ENCODE measurements at regions not wholly inside any gene's neighbourhood (a gene's known extent, or its start where the extent isn't known, plus 50 kb on each side); places are given as distances from the start of the nearest gene placed in this dataset.

DNA sequence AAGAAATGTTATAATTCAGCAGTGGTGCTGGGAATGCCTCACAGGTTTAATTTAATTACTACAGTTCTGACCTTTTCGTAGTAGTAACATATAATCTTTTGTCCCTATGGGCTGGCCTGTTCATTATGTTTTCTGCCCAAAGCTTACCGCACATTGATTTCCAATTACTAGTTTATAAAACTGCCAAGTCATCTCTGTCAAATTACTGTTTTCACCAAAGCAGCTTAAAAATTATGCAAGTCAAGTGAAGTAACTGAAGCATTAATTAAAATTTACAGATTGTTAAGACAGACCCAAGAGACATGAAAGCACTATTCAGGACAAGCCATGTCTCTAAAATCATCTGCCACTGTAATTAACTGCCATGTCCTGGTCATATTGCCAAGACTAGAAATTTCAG is 93.9 kb upstream of the FTMT start:
- H3K9me3 ChIP-seq (replicated peaks): no peaks in the 10 kb centered on the region
- no peak overlapping the region for H3K4me3 ChIP-seq
- no peak overlapping the region for H3K27ac ChIP-seq

DNA sequence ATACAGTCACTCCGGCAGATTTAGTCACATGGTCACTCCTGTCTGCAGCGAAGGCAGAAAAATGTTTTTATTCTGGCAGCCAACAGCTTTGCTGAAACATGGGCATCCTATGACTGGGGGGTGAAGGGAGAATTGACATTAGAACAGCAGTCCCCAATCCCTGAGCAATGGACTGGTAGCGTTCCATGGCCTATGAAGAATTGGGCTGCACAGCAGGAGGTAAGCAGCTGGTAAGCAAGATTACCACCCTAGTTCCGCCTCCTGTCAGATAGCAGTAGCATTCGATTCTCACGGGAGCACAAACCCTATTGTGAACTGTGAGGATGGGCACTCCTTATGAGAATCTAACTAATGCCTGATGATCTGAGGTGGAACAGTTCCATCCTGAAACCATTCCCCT is 93.1 kb upstream of the FTMT start:
- Histone ChIP-seq H3K27me3 (replicated peaks) (0 out of 2 replicates have a peak, but pooled peaks cover 5% of the 10 kb centered on the region), H3K4me3 (no peak overlapping the region), H3K4me1 (replicated peaks) (no peaks in the 10 kb centered on the region), H3K27ac (no peak overlapping the region), H3K36me3 (no peaks in the 10 kb centered on the region), H3K9me3 (replicated peaks) (no peaks in the 10 kb centered on the region)
- DNase-seq (ENCODE audit: low read depth in 1 of 2, low spot score in 2 of 2): no peak

More for the DNA sequence above, 93.9 kb upstream of the FTMT start:
- no peak for DNase-seq (ENCODE audit: low read depth in 1 of 2, low spot score in 2 of 2)
- Histone ChIP-seq H3K36me3 (no peaks in the 10 kb centered on the region), H3K27me3 (replicated peaks) (0 out of 2 replicates have a peak, but pooled peaks cover 5% of the 10 kb centered on the region), H3K4me1 (replicated peaks) (no peaks in the 10 kb centered on the region)

DNA sequence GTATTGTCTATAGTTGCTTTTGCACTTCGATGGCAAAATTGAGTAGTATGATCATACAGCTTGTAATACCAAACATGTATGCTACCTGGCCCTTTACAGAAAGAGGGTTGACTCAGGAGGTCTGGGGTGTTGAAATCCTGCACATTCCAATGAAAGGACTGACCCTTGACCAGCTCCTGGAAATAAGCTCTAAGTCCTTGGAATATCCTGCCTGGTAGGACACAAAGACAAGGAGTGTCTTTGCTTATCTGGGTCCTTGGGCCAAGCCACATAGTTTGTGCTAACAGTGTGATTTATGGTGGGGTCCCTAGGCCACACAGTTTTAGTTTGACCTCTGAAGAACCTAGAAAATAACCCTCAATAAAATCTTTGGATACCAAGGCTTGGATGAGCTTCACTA is 89.3 kb upstream of the FTMT start:
- no peak overlapping the region for H3K27ac ChIP-seq
- no peak overlapping the region for H3K4me3 ChIP-seq
- 0 out of 2 replicates have a peak, but pooled peaks cover 5% of the 10 kb centered on the region for H3K27me3 ChIP-seq (replicated peaks)
- no peaks in the 10 kb centered on the region for H3K4me1 ChIP-seq (replicated peaks)
- no peak for DNase-seq (ENCODE audit: low read depth in 1 of 2, low spot score in 2 of 2)
- no peaks in the 10 kb centered on the region for H3K36me3 ChIP-seq
- no peaks in the 10 kb centered on the region for H3K9me3 ChIP-seq (replicated peaks)

DNA sequence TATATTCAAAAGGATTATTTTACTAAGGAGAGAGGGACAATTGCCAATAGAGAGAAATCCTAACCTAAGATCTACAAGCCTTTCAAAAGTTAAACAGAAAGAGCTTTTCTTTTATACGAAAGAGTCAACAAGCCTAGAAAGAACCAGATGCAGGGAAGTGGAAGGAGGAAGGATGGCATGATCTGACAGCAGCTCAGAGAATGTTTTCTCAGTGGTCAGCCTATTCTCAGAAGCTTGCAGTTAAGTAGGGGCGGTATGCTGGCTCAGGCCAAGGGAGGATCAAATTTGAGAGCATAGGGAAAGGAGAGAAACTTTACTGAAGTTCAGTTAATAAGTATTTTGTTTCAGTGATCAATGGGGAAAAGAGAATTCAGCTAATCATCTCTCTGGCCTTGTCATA is 88.0 kb upstream of the FTMT start:
- Histone ChIP-seq H3K4me3 (no peak overlapping the region), H3K27ac (no peak overlapping the region), H3K36me3 (no peaks in the 10 kb centered on the region), H3K9me3 (replicated peaks) (no peaks in the 10 kb centered on the region), H3K27me3 (replicated peaks) (0 out of 2 replicates have a peak, but pooled peaks cover 5% of the 10 kb centered on the region), H3K4me1 (replicated peaks) (no peaks in the 10 kb centered on the region)
- DNase-seq (ENCODE audit: low read depth in 1 of 2, low spot score in 2 of 2): no peak

DNA sequence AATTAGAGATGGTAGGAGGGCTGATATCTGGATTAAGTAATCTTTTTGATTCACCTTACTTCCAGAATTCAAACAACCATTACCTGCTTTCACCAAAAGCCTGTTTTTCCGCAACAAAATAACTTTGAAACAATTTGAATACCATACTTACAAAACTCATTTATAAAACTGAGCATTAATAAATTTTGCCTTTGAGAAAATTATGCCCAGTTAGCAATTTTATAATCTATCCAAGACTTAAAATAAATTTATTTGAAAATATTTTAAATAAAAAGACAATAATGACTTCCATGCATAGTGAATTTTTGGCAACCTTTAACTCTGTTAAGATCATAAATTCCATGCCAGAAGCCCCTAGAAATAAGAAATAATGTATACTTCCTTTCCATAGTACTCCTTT is 71.3 kb upstream of the FTMT start:
- DNase-seq (ENCODE audit: low read depth in 1 of 2, low spot score in 2 of 2): no peak
- Histone ChIP-seq H3K4me3 (no peak overlapping the region), H3K27me3 (replicated peaks) (no peaks in the 10 kb centered on the region), H3K4me1 (replicated peaks) (no peaks in the 10 kb centered on the region), H3K9me3 (replicated peaks) (no peaks in the 10 kb centered on the region), H3K27ac (no peak overlapping the region), H3K36me3 (no peaks in the 10 kb centered on the region)

DNA sequence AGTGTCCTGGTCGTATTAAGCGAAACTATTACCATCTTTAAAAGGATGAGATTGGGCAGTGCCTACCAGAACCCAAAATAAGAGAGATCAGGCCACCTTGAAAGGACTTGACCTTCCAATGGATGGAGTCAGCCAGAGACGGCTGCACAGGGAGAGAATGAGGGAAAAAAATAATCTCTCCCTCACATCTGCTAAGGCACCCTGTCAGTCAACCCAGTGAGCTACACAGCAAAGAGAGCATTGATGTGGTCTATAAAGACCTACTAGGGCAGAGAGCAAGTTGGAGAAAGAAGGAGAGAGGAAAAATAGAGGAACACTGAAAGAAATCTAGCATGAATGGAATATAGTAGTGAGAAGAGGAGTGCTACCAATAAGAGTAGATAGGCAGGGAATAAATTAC is 68.0 kb upstream of the FTMT start:
- no peaks in the 10 kb centered on the region for H3K9me3 ChIP-seq (replicated peaks)
- no peaks in the 10 kb centered on the region for H3K4me1 ChIP-seq (replicated peaks)
- no peak for DNase-seq (ENCODE audit: low read depth in 1 of 2, low spot score in 2 of 2)
- no peaks in the 10 kb centered on the region for H3K36me3 ChIP-seq
- no peak overlapping the region for H3K4me3 ChIP-seq
- H3K27ac ChIP-seq: no peak overlapping the region
- no peaks in the 10 kb centered on the region for H3K27me3 ChIP-seq (replicated peaks)

DNA sequence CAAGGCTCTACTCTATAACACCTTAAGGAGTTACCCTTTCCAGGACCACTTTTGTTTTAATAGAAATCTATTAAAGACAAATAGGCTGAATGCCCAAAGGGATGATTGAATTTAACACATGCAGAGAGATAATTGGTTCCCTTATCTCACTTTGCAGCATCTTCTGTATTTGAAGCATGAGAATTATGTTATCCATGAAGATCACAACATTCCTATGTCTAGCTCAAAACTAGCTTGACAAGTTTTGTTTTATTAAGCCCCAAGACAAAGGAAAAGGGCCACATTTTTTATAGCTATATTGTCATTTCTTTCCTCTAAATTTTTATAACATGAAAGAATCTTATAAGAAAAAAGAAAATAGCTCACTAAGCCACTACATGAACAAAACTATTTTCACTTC is 57.9 kb upstream of the FTMT start:
- Histone ChIP-seq H3K27me3 (replicated peaks) (no peaks in the 10 kb centered on the region), H3K36me3 (no peaks in the 10 kb centered on the region), H3K4me1 (replicated peaks) (no peaks in the 10 kb centered on the region), H3K9me3 (replicated peaks) (no peaks in the 10 kb centered on the region), H3K27ac (no peak overlapping the region), H3K4me3 (no peak overlapping the region)
- no peak for DNase-seq (ENCODE audit: low read depth in 1 of 2, low spot score in 2 of 2)

DNA sequence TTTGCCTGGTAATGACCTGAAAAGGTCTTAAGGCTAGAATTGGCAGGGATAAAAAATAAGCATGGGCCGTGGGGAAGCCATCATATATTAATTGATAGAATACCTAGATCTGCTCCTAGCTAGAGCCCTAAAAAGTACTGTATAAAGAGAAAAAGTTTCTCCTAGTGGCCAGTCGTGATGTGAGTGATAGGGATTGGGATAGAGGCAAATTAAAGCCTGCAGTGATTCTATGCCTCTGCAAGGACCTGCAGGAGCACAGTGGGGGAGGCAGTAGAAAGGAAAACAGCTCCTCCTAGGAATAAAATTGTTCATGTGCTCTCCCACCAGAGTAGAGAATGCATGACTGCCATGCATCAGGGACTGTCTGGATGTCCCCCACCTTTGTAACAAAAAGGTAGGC is 56.2 kb upstream of the FTMT start:
- Histone ChIP-seq H3K9me3 (replicated peaks) (no peaks in the 10 kb centered on the region), H3K27me3 (replicated peaks) (no peaks in the 10 kb centered on the region), H3K36me3 (no peaks in the 10 kb centered on the region), H3K4me3 (no peak overlapping the region), H3K4me1 (replicated peaks) (no peaks in the 10 kb centered on the region), H3K27ac (no peak overlapping the region)
- no peak for DNase-seq (ENCODE audit: low read depth in 1 of 2, low spot score in 2 of 2)

DNA sequence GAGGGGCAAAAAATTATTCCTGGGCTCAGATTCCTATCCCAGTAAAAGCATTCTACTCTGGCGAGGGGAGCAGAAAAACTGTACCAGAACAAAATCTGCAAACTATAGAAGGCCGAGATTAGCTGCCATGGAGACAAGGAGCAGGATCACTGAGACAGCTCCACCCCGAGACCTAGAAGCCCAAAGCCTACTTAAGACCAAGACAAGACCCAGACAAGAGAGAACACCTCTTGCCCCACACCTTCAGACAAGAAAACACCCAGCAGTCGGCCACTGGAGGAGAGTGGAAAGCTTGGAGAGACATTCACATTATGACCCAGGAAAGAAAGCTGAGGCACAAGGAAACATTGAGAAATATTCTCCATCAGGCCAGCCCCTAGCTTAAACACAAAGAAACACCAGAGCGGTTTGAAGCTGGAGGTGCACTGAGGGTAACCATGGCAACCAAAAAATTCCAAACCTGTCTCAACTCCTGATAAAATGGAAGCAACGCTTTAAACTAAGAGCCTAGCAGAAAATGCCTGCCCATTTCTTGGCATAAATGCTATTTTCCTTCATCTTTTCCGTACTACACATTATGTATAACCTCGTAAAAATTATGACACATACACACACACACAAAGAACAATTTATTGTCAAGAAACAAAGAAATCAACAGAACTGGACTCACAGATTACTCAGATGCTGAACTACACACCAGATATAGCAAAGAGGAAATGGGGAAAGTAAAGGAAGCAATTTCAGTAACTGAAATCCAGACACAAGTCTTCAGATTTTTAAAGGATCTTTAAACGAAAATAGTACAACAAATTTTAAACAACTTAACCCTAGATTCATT is 53.8 kb upstream of the FTMT start:
- DNase-seq (ENCODE audit: low read depth in 1 of 2, low spot score in 2 of 2): no peak
- Histone ChIP-seq H3K9me3 (replicated peaks) (no peaks in the 10 kb centered on the region), H3K4me1 (replicated peaks) (no peaks in the 10 kb centered on the region), H3K4me3 (no peak overlapping the region), H3K36me3 (no peaks in the 10 kb centered on the region), H3K27ac (no peak overlapping the region), H3K27me3 (replicated peaks) (no peaks in the 10 kb centered on the region)
